Activated CD4-positive, alpha-beta memory T cell treated with anti-CD3 and anti-CD28 coated beads, Interleukin-2, amount 10 ng/mL, durations not matched to agents 7 days and 5 days (primary cell): ENCODE measurements at regions not wholly inside any gene's neighbourhood (a gene's known extent, or its start where the extent isn't known, plus 50 kb on each side); places are given as distances from the start of the nearest gene placed in this dataset.

Experiments
- CTCF ChIA-PET: fragments of 350-600 bp; sonication (Branson Sonifier 250); formaldehyde crosslinking; loops from one replicate; lab custom pipeline; 2021; ENCODE audit warnings: antibody characterized with exemption, inconsistent platforms; lab: Charles Lee
- POLR2A ChIA-PET: fragments of 350-600 bp; sonication (Branson Sonifier 250); formaldehyde crosslinking; loops from one replicate; lab custom pipeline; 2021; ENCODE audit warnings: antibody characterized with exemption; lab: Charles Lee
- DNase-seq: peaks from one replicate; pipeline ENCODE4 v3.0.0-alpha.2; 2020
- H3K27ac Mint-ChIP-seq: one replicate; pipeline ENCODE4 v1.8.0; 2021; ENCODE audit warnings: mild to moderate bottlenecking, mixed read lengths
- H3K27me3 Mint-ChIP-seq: one replicate; pipeline ENCODE4 v1.8.0; 2021; ENCODE audit warnings: mixed read lengths
- H3K36me3 Mint-ChIP-seq: one replicate; pipeline ENCODE4 v1.8.0; 2021; ENCODE audit warnings: low read depth, mixed read lengths
- H3K4me1 Mint-ChIP-seq: one replicate; pipeline ENCODE4 v1.8.0; 2021; ENCODE audit warnings: mixed read lengths
- H3K4me3 Mint-ChIP-seq: one replicate; pipeline ENCODE4 v1.8.0; 2021; ENCODE audit warnings: mild to moderate bottlenecking, mixed read lengths
- H3K9me3 Mint-ChIP-seq: one replicate; pipeline ENCODE4 v1.8.0; 2021; ENCODE audit warnings: mixed read lengths

GRCh38 chr1:4557949-4558348 lies 96.5 kb upstream of the AJAP1 start:
- no peaks in the 10 kb centered on the region for H3K36me3 Mint-ChIP-seq
- peaks cover 1% of the 10 kb centered on the region for H3K27me3 Mint-ChIP-seq
- no peaks in the 10 kb centered on the region for H3K4me1 Mint-ChIP-seq
- CTCF ChIA-PET, result no interaction called here
- no peak for DNase-seq
- no peaks in the 10 kb centered on the region for H3K9me3 Mint-ChIP-seq
- H3K27ac Mint-ChIP-seq, result no peak overlapping the region
- POLR2A ChIA-PET, result no interaction called here
- no peak overlapping the region for H3K4me3 Mint-ChIP-seq

GRCh38 chr1:4561205-4561604 lies 93.2 kb upstream of the AJAP1 start:
- CTCF ChIA-PET, result no interaction called here
- DNase-seq, result no peak
- H3K9me3 Mint-ChIP-seq, result no peaks in the 10 kb centered on the region
- H3K4me3 Mint-ChIP-seq, result no peak overlapping the region
- peaks cover 1% of the 10 kb centered on the region for H3K27me3 Mint-ChIP-seq
- H3K36me3 Mint-ChIP-seq, result no peaks in the 10 kb centered on the region
- POLR2A ChIA-PET, result no interaction called here
- no peaks in the 10 kb centered on the region for H3K4me1 Mint-ChIP-seq
- H3K27ac Mint-ChIP-seq, result no peak overlapping the region

- peaks cover 1% of the 10 kb centered on the region for H3K27me3 Mint-ChIP-seq
These were observed 92.1 kb upstream of the AJAP1 start for GRCh38 chr1:4562321-4562720.

GRCh38 chr1:4563586-4563985 lies 90.8 kb upstream of the AJAP1 start:
- CTCF ChIA-PET, result no interaction called here
- POLR2A ChIA-PET, result no interaction called here
- Mint-ChIP-seq H3K4me3 (no peak overlapping the region), H3K27me3 (peaks cover 1% of the 10 kb centered on the region), H3K9me3 (no peaks in the 10 kb centered on the region), H3K4me1 (no peaks in the 10 kb centered on the region), H3K36me3 (no peaks in the 10 kb centered on the region), H3K27ac (no peak overlapping the region)
- DNase-seq, result no peak

More at GRCh38 chr1:4562321-4562720, 92.1 kb upstream of the AJAP1 start:
- H3K36me3 Mint-ChIP-seq, result no peaks in the 10 kb centered on the region
- no peak for DNase-seq
- H3K4me1 Mint-ChIP-seq, result no peaks in the 10 kb centered on the region
- POLR2A ChIA-PET, result no interaction called here
- H3K27ac Mint-ChIP-seq, result no peak overlapping the region
- CTCF ChIA-PET, result no interaction called here
- no peak overlapping the region for H3K4me3 Mint-ChIP-seq
- H3K9me3 Mint-ChIP-seq, result no peaks in the 10 kb centered on the region

GRCh38 chr1:4564051-4564450 lies 90.4 kb upstream of the AJAP1 start:
- H3K36me3 Mint-ChIP-seq, result no peaks in the 10 kb centered on the region
- H3K4me3 Mint-ChIP-seq, result no peak overlapping the region
- CTCF ChIA-PET, result interaction anchor here (0.7 kb wide), 1 partner anchor 54 kb away, joined by 4 read pairs; no protein-coding TSS in a partner anchor
- no peaks in the 10 kb centered on the region for H3K9me3 Mint-ChIP-seq
- POLR2A ChIA-PET, result no interaction called here
- H3K27me3 Mint-ChIP-seq, result peaks cover 1% of the 10 kb centered on the region
- no peaks in the 10 kb centered on the region for H3K4me1 Mint-ChIP-seq
- no peak for DNase-seq
- H3K27ac Mint-ChIP-seq, result no peak overlapping the region

GRCh38 chr1:4565166-4565565 lies 89.2 kb upstream of the AJAP1 start:
- H3K4me3 Mint-ChIP-seq, result no peak overlapping the region
- H3K4me1 Mint-ChIP-seq, result no peaks in the 10 kb centered on the region
- H3K27ac Mint-ChIP-seq, result no peak overlapping the region
- ChIA-PET POLR2A (no interaction called here), CTCF (no interaction called here)
- no peak for DNase-seq
- no peaks in the 10 kb centered on the region for H3K27me3 Mint-ChIP-seq
- H3K36me3 Mint-ChIP-seq, result no peaks in the 10 kb centered on the region
- no peaks in the 10 kb centered on the region for H3K9me3 Mint-ChIP-seq

- no peaks in the 10 kb centered on the region for H3K9me3 Mint-ChIP-seq
- CTCF ChIA-PET, result no interaction called here
- no peak for DNase-seq
- POLR2A ChIA-PET, result no interaction called here
- no peaks in the 10 kb centered on the region for H3K4me1 Mint-ChIP-seq
- no peaks in the 10 kb centered on the region for H3K27me3 Mint-ChIP-seq
- H3K36me3 Mint-ChIP-seq, result no peaks in the 10 kb centered on the region
- no peak overlapping the region for H3K4me3 Mint-ChIP-seq
- no peak overlapping the region for H3K27ac Mint-ChIP-seq
These were observed 88.5 kb upstream of the AJAP1 start for GRCh38 chr1:4565801-4566449.

- no peaks in the 10 kb centered on the region for H3K36me3 Mint-ChIP-seq
- H3K4me3 Mint-ChIP-seq, result no peak overlapping the region
- ChIA-PET CTCF (no interaction called here), POLR2A (no interaction called here)
- no peak for DNase-seq
- no peaks in the 10 kb centered on the region for H3K9me3 Mint-ChIP-seq
- peaks cover 1% of the 10 kb centered on the region for H3K27me3 Mint-ChIP-seq
- H3K27ac Mint-ChIP-seq, result no peak overlapping the region
- H3K4me1 Mint-ChIP-seq, result no peaks in the 10 kb centered on the region
These were observed 83.1 kb upstream of the AJAP1 start for GRCh38 chr1:4571263-4571662.

- H3K4me3 Mint-ChIP-seq, result no peak overlapping the region
- ChIA-PET POLR2A (no interaction called here), CTCF (no interaction called here)
- DNase-seq, result no peak
- H3K9me3 Mint-ChIP-seq, result no peaks in the 10 kb centered on the region
- no peak overlapping the region for H3K27ac Mint-ChIP-seq
- no peaks in the 10 kb centered on the region for H3K4me1 Mint-ChIP-seq
- H3K27me3 Mint-ChIP-seq, result peaks cover 1% of the 10 kb centered on the region
- H3K36me3 Mint-ChIP-seq, result no peaks in the 10 kb centered on the region
These were observed 80.9 kb upstream of the AJAP1 start for GRCh38 chr1:4573526-4573925.

- H3K27ac Mint-ChIP-seq, result no peak overlapping the region
- ChIA-PET CTCF (no interaction called here), POLR2A (no interaction called here)
- H3K4me1 Mint-ChIP-seq, result no peaks in the 10 kb centered on the region
- no peaks in the 10 kb centered on the region for H3K9me3 Mint-ChIP-seq
- DNase-seq, result no peak
- H3K36me3 Mint-ChIP-seq, result no peaks in the 10 kb centered on the region
- H3K4me3 Mint-ChIP-seq, result no peak overlapping the region
- peaks cover 15% of the 10 kb centered on the region for H3K27me3 Mint-ChIP-seq
These were observed 72.6 kb upstream of the AJAP1 start for GRCh38 chr1:4581807-4582206.

- no peak overlapping the region for H3K4me3 Mint-ChIP-seq
- CTCF ChIA-PET, result interaction anchor here (2.2 kb wide), 1 partner anchor 12 kb away, joined by 8 read pairs; no protein-coding TSS in a partner anchor
- peaks cover 14% of the 10 kb centered on the region for H3K27me3 Mint-ChIP-seq
- H3K27ac Mint-ChIP-seq, result no peak overlapping the region
- no peak for DNase-seq
- H3K9me3 Mint-ChIP-seq, result no peaks in the 10 kb centered on the region
- no peaks in the 10 kb centered on the region for H3K4me1 Mint-ChIP-seq
- no peaks in the 10 kb centered on the region for H3K36me3 Mint-ChIP-seq
- POLR2A ChIA-PET, result no interaction called here
These were observed 70.0 kb upstream of the AJAP1 start for GRCh38 chr1:4584449-4584848.

- Mint-ChIP-seq H3K27ac (no peak overlapping the region), H3K4me1 (no peaks in the 10 kb centered on the region), H3K27me3 (peaks cover 10% of the 10 kb centered on the region), H3K9me3 (no peaks in the 10 kb centered on the region), H3K4me3 (no peak overlapping the region), H3K36me3 (no peaks in the 10 kb centered on the region)
- DNase-seq, result peak; percentile 35
- ChIA-PET CTCF (interaction anchor here (0.6 to 2.2 kb wide), 3 partner anchors 9 to 730 kb away, joined by 3 to 8 read pairs (median 3); no protein-coding TSS in a partner anchor), POLR2A (no interaction called here)
These were observed 69.2 kb upstream of the AJAP1 start for GRCh38 chr1:4585216-4585615.

- no peak overlapping the region for H3K27ac Mint-ChIP-seq
- CTCF ChIA-PET, result interaction anchor here (1.2 to 2.2 kb wide), 2 partner anchors 9 to 11 kb away, joined by 3 to 8 read pairs; no protein-coding TSS in a partner anchor
- peaks cover 10% of the 10 kb centered on the region for H3K27me3 Mint-ChIP-seq
- POLR2A ChIA-PET, result no interaction called here
- H3K4me1 Mint-ChIP-seq, result no peaks in the 10 kb centered on the region
- no peaks in the 10 kb centered on the region for H3K36me3 Mint-ChIP-seq
- no peaks in the 10 kb centered on the region for H3K9me3 Mint-ChIP-seq
- H3K4me3 Mint-ChIP-seq, result no peak overlapping the region
- DNase-seq, result no peak
These were observed 68.7 kb upstream of the AJAP1 start for GRCh38 chr1:4585705-4586104.

- H3K27me3 Mint-ChIP-seq, result peaks cover 10% of the 10 kb centered on the region
- H3K4me3 Mint-ChIP-seq, result no peak overlapping the region
- DNase-seq, result no peak
- H3K4me1 Mint-ChIP-seq, result no peaks in the 10 kb centered on the region
- no peaks in the 10 kb centered on the region for H3K36me3 Mint-ChIP-seq
- POLR2A ChIA-PET, result no interaction called here
- no peak overlapping the region for H3K27ac Mint-ChIP-seq
- CTCF ChIA-PET, result no interaction called here
- no peaks in the 10 kb centered on the region for H3K9me3 Mint-ChIP-seq
These were observed 67.7 kb upstream of the AJAP1 start for GRCh38 chr1:4586611-4587160.
